C1 segment of cervical spinal cord (tissue), 14 donors: ENCODE measurements at regions not wholly inside any gene's neighbourhood (a gene's known extent, or its start where the extent isn't known, plus 50 kb on each side); places are given as distances from the start of the nearest gene placed in this dataset.
"Not testable (repeated sequence)": the region's sequence is repeated elsewhere in the genome, so short reads cannot be mapped to it uniquely, and the experiment has no call there.

ENCODE experiments used
- DNase-seq, 14 donors: peaks; one replicate each; lab custom pipeline; 2025; lab: John Stamatoyannopoulos, UW

DNA sequence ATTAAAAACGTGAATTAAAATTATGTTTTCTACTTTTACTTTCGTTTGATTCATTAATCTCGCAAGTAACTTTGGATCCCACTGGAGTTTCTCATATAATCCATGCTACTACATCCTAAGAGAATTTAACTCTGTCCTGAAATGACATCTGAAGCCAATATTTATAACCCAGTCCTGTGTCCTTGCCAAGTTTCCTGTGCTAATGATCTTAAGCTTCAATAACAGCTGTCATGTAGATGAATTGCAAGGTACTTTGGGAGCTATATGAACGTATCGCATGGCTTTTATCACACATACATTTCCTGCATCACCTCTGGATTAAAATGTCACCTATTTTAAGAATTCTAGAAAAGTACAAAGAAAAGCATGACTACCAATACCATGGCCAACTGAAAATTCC is 833.8 kb upstream of the CITED2 start:
- DNase-seq = no peak

GRCh38 chr6:140205795-140206593 is 831.5 kb upstream of the CITED2 start:
- no peak for DNase-seq

DNA sequence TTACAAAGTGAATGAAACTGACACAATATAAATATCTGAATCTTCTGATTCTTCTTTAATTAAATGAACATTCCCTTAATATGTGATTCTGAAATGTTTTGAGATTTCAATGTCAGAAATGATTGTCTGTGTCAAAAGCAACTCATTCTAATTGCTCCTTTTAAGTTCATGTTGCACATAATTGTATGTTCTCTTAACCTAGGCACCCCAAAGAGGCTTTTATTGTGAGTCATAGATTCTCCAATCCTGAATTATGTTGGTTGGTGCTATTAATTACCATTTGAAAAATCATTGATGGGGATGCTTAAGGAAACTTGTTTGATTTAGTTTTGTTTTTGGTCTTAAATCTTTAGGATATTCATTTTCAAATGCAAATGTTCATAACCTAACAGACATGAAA is 829.7 kb upstream of the CITED2 start:
- DNase-seq = no peak

DNA sequence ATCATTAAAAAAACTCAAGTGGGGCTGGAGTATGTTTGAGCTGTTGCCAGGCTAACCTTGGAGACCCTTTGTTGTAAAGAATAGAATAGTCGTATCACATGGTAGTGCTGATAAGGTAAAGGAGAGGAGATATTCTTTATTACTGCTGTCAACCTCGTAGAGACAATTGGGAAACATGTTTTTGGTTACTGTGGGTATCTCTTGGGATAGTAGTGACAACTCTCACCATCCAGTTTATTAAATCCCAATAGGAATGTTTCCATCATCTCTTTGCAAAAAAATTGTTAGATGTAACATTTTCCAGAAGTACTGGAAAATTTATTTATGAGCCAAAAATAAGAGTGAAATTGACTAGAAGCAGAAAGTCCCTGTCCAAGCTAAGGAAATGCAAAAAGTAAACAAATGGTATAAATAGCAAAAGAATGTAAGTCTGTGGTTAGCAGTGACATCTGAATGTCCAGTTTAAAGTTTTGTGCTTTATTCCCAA is 829.3 kb upstream of the CITED2 start:
- DNase-seq = no peak

DNA sequence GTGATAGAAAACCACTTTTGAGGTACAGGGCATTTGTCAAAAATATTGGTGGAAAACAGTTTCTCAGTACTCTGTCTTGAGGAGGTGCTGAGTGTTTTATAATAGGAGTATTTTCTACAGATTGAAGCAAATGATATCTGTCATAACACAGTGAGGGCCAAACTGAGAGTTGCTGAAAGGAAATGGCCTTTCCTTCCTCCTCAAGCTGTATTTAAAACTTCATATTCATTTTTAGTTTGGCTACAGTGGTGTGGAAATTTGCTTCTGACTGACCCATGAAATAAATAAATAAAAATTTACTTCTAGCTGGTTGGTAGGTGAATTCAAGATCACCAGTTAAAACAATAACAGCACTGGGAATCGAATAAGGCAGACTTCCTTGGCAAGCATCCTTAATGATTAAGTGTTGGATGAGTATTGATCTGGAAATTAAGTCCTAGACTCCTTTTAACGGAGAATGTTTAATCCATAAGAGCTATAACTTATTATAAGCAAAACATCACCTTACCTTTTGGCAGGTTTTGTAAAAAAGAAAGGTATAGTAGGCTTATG is 828.6 kb upstream of the CITED2 start:
- no peak for DNase-seq

DNA sequence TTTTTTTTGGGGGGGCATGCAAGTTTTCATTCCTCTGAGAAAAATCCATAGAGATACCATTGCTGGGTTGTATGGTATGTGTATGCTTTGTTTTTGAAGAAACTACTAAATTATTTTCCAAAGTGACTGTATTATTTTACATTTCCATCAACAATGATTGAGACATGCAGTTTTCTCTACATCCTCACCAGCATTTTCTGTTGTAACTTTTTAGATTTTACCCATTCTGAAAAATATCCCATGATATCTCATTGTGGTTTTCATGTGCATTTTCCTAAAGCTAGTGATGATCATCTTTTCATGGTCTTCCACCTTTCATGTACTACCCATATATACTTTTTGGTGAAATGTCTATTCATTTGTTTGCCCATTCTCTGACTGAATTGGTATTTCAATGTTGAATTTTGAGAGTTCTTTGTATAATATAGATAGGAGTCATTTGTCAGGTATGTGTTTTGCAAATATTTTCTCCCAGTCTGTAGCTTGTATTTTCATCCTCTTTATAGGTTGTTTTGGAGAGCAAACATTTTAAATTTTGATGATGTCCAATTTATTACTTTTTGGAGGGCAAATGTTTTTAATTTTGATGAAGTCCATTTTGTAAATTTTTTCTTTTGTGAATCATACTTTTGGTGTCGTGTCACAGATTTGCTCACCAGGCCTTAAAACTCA is 827.5 kb upstream of the CITED2 start:
- DNase-seq = no peak

DNA sequence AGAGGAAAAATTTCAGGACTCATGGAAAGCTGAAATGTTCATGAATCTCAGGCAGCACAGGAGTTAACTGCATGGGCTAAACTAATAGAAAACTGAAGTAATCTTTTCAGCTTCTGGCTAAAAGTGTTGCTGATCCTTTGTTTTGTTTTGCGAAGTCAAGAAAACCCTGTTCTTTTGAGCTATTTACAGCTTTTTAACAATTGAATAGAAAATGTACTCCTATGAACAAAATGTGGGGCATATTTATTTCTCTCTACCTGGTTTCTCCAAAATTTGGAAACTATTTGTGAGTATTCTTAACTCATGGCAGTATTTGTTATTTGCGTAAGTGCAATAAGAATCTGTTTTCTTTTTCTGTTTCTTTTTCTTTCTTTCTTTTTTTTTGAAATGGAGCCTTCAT is 818.8 kb upstream of the CITED2 start:
- DNase-seq = no peak

DNA sequence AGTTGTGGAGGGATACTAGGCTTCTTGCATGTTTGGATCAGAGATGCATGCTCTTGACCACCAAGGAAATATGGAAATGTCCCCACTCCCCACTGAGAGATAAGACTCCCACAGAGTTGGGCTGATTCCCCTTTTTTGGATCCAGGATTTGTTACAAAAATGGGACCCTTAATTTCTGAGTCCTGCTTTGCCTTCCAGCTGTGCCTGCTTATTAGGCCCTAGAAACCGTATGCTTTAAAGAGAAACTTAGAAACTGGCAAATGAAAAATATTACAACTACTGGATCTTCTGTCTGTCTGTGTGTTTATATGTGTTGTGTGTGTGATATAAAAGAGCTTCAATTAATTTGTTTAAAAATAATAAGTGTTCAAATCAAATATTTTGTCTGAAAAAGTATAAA is 817.6 kb upstream of the CITED2 start:
- DNase-seq = no peak

GRCh38 chr6:140189263-140189662 is 814.8 kb upstream of the CITED2 start:
- DNase-seq = not testable (repeated sequence)

GRCh38 chr6:140185991-140186390 is 811.5 kb upstream of the CITED2 start:
- no peak for DNase-seq

- no peak for DNase-seq
These were observed 809.4 kb upstream of the CITED2 start for GRCh38 chr6:140183881-140184280.

DNA sequence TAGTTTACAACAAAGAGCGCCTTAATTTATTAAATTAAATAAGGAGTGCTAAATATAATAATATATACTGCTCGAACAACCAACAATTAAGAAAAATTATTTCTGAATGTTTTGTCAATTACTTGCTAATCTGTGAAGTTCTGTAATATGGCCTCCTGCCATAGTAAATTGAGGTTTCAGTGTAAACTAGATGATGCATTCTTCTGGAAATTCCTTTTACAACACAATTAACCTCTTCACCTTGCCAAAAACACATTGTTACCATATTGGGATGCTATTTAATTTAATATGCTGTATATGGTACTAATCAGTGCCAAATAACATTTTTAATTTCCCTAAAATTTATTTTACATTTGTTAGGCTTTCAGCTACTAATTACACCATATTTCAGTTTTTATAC is 808.4 kb upstream of the CITED2 start:
- no peak for DNase-seq

- DNase-seq = no peak
These were observed 807.4 kb upstream of the CITED2 start for GRCh38 chr6:140181876-140182275.

GRCh38 chr6:140180306-140180705 is 805.9 kb upstream of the CITED2 start:
- DNase-seq = no peak

GRCh38 chr6:140178935-140179334 is 804.5 kb upstream of the CITED2 start:
- DNase-seq = no peak

- no peak for DNase-seq
These were observed 804.1 kb upstream of the CITED2 start for GRCh38 chr6:140178520-140178919.

- DNase-seq = no peak
These were observed 801.9 kb upstream of the CITED2 start for GRCh38 chr6:140176306-140176705.

DNA sequence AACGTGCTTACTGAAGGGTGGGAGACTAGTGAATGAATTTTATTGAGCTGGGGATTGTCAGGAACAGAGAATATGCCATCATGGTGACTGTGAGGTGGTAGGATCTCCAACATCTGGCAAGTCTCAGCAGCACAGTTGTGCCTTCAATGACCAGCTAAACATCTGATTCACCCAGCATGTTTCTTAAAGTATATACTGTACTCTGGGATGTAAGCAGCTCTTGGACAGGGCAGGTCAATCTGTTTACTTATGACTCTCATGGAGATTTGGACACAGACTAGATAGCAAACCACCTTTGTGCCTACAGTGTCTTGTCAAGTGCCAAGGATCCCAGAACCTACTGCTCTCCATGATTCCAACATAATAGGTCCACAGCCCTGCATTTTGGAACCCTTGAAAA is 801.0 kb upstream of the CITED2 start:
- no peak for DNase-seq

DNA sequence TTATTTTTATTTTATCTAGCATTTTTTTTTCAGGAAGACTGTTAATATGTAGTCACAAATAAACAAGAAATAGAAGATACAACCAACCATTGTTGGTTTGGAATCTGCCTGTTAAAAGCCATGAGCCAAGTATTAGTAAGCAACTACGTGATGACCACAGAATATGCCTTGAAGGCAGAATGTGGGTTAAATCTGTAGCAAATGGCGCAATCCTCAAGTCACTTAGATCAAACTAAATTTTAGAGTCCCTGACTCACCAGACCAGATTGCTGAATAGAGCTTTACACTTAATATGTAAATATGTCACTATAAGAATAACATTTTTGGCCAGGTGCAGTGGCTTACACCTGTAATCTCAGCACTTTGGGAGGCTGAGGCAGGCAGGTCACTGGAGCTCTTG is 800.1 kb upstream of the CITED2 start:
- no peak for DNase-seq

GRCh38 chr6:140168365-140168764 is 793.9 kb upstream of the CITED2 start:
- no peak for DNase-seq

DNA sequence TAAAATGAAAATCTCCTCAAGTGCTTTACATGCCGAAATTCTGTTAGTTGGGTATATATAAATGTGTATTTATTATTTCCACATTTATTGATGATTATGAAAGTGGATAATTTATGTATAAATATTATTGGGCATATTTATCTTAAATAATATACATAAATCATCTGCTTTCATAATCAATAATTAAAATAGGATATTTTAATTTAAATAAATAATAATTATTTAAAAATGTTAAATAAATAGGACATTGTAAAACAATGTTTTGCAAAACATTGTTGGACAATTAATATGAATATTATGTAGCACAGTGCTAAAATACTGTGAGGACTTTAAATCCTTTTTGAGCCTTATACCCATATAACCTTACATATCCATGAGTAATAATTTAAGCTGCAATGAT is 786.5 kb upstream of the CITED2 start:
- DNase-seq = no peak

- DNase-seq = no peak
These were observed 786.0 kb upstream of the CITED2 start for GRCh38 chr6:140160494-140160893.

DNA sequence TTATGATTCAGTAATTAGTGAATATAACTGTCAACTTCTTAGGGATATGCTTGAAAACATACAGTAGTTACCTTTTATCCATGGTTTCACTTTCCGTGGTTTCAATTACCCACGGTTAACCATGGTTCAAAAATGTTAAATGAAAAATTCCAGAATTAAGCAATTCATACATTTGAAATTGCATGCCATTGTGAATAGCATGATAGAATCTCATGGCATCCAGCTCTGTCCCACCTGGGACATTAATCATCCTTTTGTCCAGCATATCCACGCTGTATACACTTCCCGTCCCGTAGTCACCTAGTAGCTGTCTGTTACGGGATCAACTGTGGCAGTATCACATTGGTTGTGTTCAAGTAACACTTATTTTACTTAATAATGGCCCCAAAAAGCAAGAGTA is 781.7 kb upstream of the CITED2 start:
- DNase-seq = no peak
